ENCODE measurements at regions not wholly inside any gene's neighbourhood (a gene's known extent, or its start where the extent isn't known, plus 50 kb on each side); places are given as distances from the start of the nearest gene placed in this dataset.

DNA sequence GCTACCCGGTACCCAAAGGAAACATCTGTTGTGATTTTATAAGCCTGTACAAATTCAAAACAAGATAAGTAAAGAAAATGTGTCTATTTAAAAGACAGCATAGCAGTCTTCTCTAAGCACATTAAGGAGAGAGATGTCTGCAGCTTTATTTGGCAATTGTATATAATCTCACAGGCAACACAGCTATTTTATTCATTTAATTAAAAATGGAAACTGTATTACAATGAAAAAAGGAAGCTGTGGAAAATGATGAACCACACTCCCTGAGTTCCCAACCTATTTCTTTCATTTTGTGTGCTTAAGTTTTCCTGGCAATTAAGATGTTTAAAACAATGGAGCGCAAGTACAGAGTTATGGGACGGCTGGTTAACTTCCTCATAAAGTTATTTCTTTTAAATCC is 78.4 kb downstream of the CBLL2 start:
- no peak overlapping the region for H3K4me3 ChIP-seq (ENCODE audit: low read length)
- H3K27me3 ChIP-seq (ENCODE audit: insufficient read depth, low read length, poor library complexity, severe bottlenecking), result no peaks in the 10 kb centered on the region
- no peaks in the 10 kb centered on the region for H3K36me3 ChIP-seq (ENCODE audit: insufficient read depth, low read length)
- Mint-ChIP-seq H3K27ac (no peak overlapping the region), H3K4me1 (no peaks in the 10 kb centered on the region), H3K36me3 (no peaks in the 10 kb centered on the region), H3K4me3 (no peak overlapping the region), H3K27me3 (peaks cover 0 to 1% of the 10 kb centered on the region in 2 donors), H3K9me3 (peaks cover 0 to 2% (median 0%) of the 10 kb centered on the region in 5 donors)
- ChIA-PET CTCF (no interaction called here), POLR2A (no interaction called here)
- no peak overlapping the region for H3K27ac ChIP-seq (ENCODE audit: low read depth, low read length)
- H3K4me1 ChIP-seq (ENCODE audit: insufficient read depth, low read length), result no peaks in the 10 kb centered on the region
- DNase-seq, result no peak
- H3K9me3 ChIP-seq (ENCODE audit: low read length), result no peaks in the 10 kb centered on the region

DNA sequence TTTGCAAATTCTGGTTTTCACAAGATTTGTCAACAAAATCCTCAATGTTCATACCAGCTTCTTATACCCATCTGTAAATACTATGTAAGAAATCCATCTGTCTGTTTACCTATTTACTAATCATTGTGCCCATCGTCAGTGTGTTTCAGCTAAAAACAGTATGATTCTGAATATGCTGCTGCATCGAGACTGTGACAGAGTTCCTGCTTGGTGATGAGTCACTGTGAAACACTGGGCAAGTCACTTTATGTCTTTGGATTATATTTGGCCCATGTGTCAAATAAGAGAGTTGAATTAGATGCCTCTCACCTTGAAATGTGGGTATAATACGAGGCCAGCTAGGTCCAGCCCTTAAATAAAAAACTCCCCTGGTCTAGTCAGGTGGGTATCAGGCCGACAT is 79.3 kb downstream of the CBLL2 start:
- Mint-ChIP-seq H3K4me1 (no peaks in the 10 kb centered on the region), H3K27ac (no peak overlapping the region), H3K27me3 (no peaks in the 10 kb centered on the region), H3K4me3 (no peak overlapping the region), H3K36me3 (no peaks in the 10 kb centered on the region), H3K9me3 (no peaks in the 10 kb centered on the region)
- Histone ChIP-seq H3K4me1 (ENCODE audit: insufficient read depth, low read length) (no peaks in the 10 kb centered on the region), H3K27ac (ENCODE audit: low read depth, low read length) (no peak overlapping the region), H3K9me3 (ENCODE audit: low read length) (no peaks in the 10 kb centered on the region), H3K4me3 (ENCODE audit: low read length) (no peak overlapping the region), H3K27me3 (ENCODE audit: insufficient read depth, low read length, poor library complexity, severe bottlenecking) (no peaks in the 10 kb centered on the region), H3K36me3 (ENCODE audit: insufficient read depth, low read length) (no peaks in the 10 kb centered on the region)
- POLR2A ChIA-PET, result no interaction called here
- no peak for DNase-seq
- CTCF ChIA-PET, result no interaction called here

- Mint-ChIP-seq H3K27me3 (peaks cover 0 to 2% of the 10 kb centered on the region in 2 donors), H3K9me3 (peaks cover 0 to 4% (median 0%) of the 10 kb centered on the region in 5 donors), H3K4me1 (no peaks in the 10 kb centered on the region), H3K4me3 (no peak overlapping the region), H3K36me3 (peaks cover 0 to 2% (median 0%) of the 10 kb centered on the region in 3 donors), H3K27ac (no peak overlapping the region)
- no peak overlapping the region for H3K27ac ChIP-seq (ENCODE audit: low read depth, low read length)
- DNase-seq, result no peak
- no peaks in the 10 kb centered on the region for H3K9me3 ChIP-seq (ENCODE audit: low read length)
- H3K27me3 ChIP-seq (ENCODE audit: insufficient read depth, low read length, poor library complexity, severe bottlenecking), result no peaks in the 10 kb centered on the region
- no peak overlapping the region for H3K4me3 ChIP-seq (ENCODE audit: low read length)
- H3K4me1 ChIP-seq (ENCODE audit: insufficient read depth, low read length), result no peaks in the 10 kb centered on the region
- ChIA-PET POLR2A (no interaction called here), CTCF (no interaction called here)
- H3K36me3 ChIP-seq (ENCODE audit: insufficient read depth, low read length), result no peaks in the 10 kb centered on the region
These were observed 84.9 kb downstream of the CBLL2 start for GRCh38 chrX:22357621-22358020.

GRCh38 chrX:22360129-22360528 is 87.4 kb downstream of the CBLL2 start:
- Histone ChIP-seq H3K36me3 (ENCODE audit: insufficient read depth, low read length) (no peaks in the 10 kb centered on the region), H3K27ac (ENCODE audit: low read depth, low read length) (no peak overlapping the region), H3K27me3 (ENCODE audit: insufficient read depth, low read length, poor library complexity, severe bottlenecking) (no peaks in the 10 kb centered on the region), H3K4me1 (ENCODE audit: insufficient read depth, low read length) (no peaks in the 10 kb centered on the region), H3K4me3 (ENCODE audit: low read length) (no peak overlapping the region), H3K9me3 (ENCODE audit: low read length) (no peaks in the 10 kb centered on the region)
- peaks cover 0 to 2% (median 0%) of the 10 kb centered on the region in 3 donors for H3K36me3 Mint-ChIP-seq
- no peak for DNase-seq
- CTCF ChIA-PET, result no interaction called here
- H3K4me1 Mint-ChIP-seq, result no peaks in the 10 kb centered on the region
- H3K27ac Mint-ChIP-seq, result no peak overlapping the region
- peaks cover 0 to 4% (median 0%) of the 10 kb centered on the region in 5 donors for H3K9me3 Mint-ChIP-seq
- POLR2A ChIA-PET, result no interaction called here
- peaks cover 0 to 2% of the 10 kb centered on the region in 2 donors for H3K27me3 Mint-ChIP-seq
- H3K4me3 Mint-ChIP-seq, result no peak overlapping the region

- ChIA-PET POLR2A (no interaction called here), CTCF (no interaction called here)
- Mint-ChIP-seq H3K36me3 (peaks cover 0 to 2% (median 0%) of the 10 kb centered on the region in 3 donors), H3K27me3 (peaks cover 0 to 4% of the 10 kb centered on the region in 2 donors), H3K9me3 (peaks cover 0 to 3% (median 0%) of the 10 kb centered on the region in 5 donors), H3K4me3 (no peak overlapping the region), H3K4me1 (no peaks in the 10 kb centered on the region), H3K27ac (no peak overlapping the region)
- Histone ChIP-seq H3K27me3 (ENCODE audit: insufficient read depth, low read length, poor library complexity, severe bottlenecking) (no peaks in the 10 kb centered on the region), H3K4me1 (ENCODE audit: insufficient read depth, low read length) (no peaks in the 10 kb centered on the region), H3K9me3 (ENCODE audit: low read length) (no peaks in the 10 kb centered on the region), H3K27ac (ENCODE audit: low read depth, low read length) (no peak overlapping the region), H3K4me3 (ENCODE audit: low read length) (no peak overlapping the region), H3K36me3 (ENCODE audit: insufficient read depth, low read length) (no peaks in the 10 kb centered on the region)
- no peak for DNase-seq
These were observed 92.7 kb downstream of the CBLL2 start for GRCh38 chrX:22365460-22365859.

GRCh38 chrX:22366166-22366702 is 93.5 kb downstream of the CBLL2 start:
- Mint-ChIP-seq H3K27ac (no peak overlapping the region), H3K36me3 (no peaks in the 10 kb centered on the region), H3K4me1 (no peaks in the 10 kb centered on the region), H3K9me3 (peaks cover 0 to 3% (median 0%) of the 10 kb centered on the region in 5 donors), H3K4me3 (no peak overlapping the region), H3K27me3 (peaks cover 0 to 4% of the 10 kb centered on the region in 2 donors)
- no peak for DNase-seq
- H3K27me3 ChIP-seq (ENCODE audit: insufficient read depth, low read length, poor library complexity, severe bottlenecking), result no peaks in the 10 kb centered on the region
- H3K4me1 ChIP-seq (ENCODE audit: insufficient read depth, low read length), result no peaks in the 10 kb centered on the region
- ChIA-PET POLR2A (no interaction called here), CTCF (no interaction called here)
- no peak overlapping the region for H3K27ac ChIP-seq (ENCODE audit: low read depth, low read length)
- no peaks in the 10 kb centered on the region for H3K36me3 ChIP-seq (ENCODE audit: insufficient read depth, low read length)
- no peak overlapping the region for H3K4me3 ChIP-seq (ENCODE audit: low read length)
- no peaks in the 10 kb centered on the region for H3K9me3 ChIP-seq (ENCODE audit: low read length)

GRCh38 chrX:22366906-22367305 is 94.2 kb downstream of the CBLL2 start:
- no peak for DNase-seq
- Histone ChIP-seq H3K4me3 (ENCODE audit: low read length) (no peak overlapping the region), H3K27ac (ENCODE audit: low read depth, low read length) (no peak overlapping the region), H3K27me3 (ENCODE audit: insufficient read depth, low read length, poor library complexity, severe bottlenecking) (no peaks in the 10 kb centered on the region), H3K9me3 (ENCODE audit: low read length) (no peaks in the 10 kb centered on the region), H3K4me1 (ENCODE audit: insufficient read depth, low read length) (no peaks in the 10 kb centered on the region), H3K36me3 (ENCODE audit: insufficient read depth, low read length) (no peaks in the 10 kb centered on the region)
- H3K27me3 Mint-ChIP-seq, result peaks cover 0 to 4% of the 10 kb centered on the region in 2 donors
- H3K9me3 Mint-ChIP-seq, result peaks cover 0 to 3% (median 0%) of the 10 kb centered on the region in 5 donors
- no peak overlapping the region for H3K4me3 Mint-ChIP-seq
- H3K36me3 Mint-ChIP-seq, result no peaks in the 10 kb centered on the region
- ChIA-PET POLR2A (no interaction called here), CTCF (no interaction called here)
- no peak overlapping the region for H3K27ac Mint-ChIP-seq
- no peaks in the 10 kb centered on the region for H3K4me1 Mint-ChIP-seq

- Mint-ChIP-seq H3K27ac (no peak overlapping the region), H3K4me3 (no peak overlapping the region), H3K36me3 (no peaks in the 10 kb centered on the region), H3K9me3 (no peaks in the 10 kb centered on the region), H3K4me1 (no peaks in the 10 kb centered on the region), H3K27me3 (peaks cover 0 to 5% of the 10 kb centered on the region in 2 donors)
- H3K27me3 ChIP-seq (ENCODE audit: insufficient read depth, low read length, poor library complexity, severe bottlenecking), result no peaks in the 10 kb centered on the region
- no peak for DNase-seq
- no peaks in the 10 kb centered on the region for H3K4me1 ChIP-seq (ENCODE audit: insufficient read depth, low read length)
- H3K27ac ChIP-seq (ENCODE audit: low read depth, low read length), result no peak overlapping the region
- H3K9me3 ChIP-seq (ENCODE audit: low read length), result no peaks in the 10 kb centered on the region
- no peaks in the 10 kb centered on the region for H3K36me3 ChIP-seq (ENCODE audit: insufficient read depth, low read length)
- H3K4me3 ChIP-seq (ENCODE audit: low read length), result no peak overlapping the region
- ChIA-PET CTCF (no interaction called here), POLR2A (no interaction called here)
These were observed 100.4 kb downstream of the CBLL2 start for GRCh38 chrX:22373094-22373493.

- no peak overlapping the region for H3K27ac ChIP-seq (ENCODE audit: low read depth, low read length)
- H3K27me3 ChIP-seq (ENCODE audit: insufficient read depth, low read length, poor library complexity, severe bottlenecking), result no peaks in the 10 kb centered on the region
- no peaks in the 10 kb centered on the region for H3K9me3 Mint-ChIP-seq
- no peaks in the 10 kb centered on the region for H3K4me1 Mint-ChIP-seq
- H3K4me1 ChIP-seq (ENCODE audit: insufficient read depth, low read length), result no peaks in the 10 kb centered on the region
- CTCF ChIA-PET, result no interaction called here
- POLR2A ChIA-PET, result no interaction called here
- H3K27ac Mint-ChIP-seq, result no peak overlapping the region
- no peaks in the 10 kb centered on the region for H3K36me3 ChIP-seq (ENCODE audit: insufficient read depth, low read length)
- H3K4me3 ChIP-seq (ENCODE audit: low read length), result no peak overlapping the region
- no peaks in the 10 kb centered on the region for H3K9me3 ChIP-seq (ENCODE audit: low read length)
- peaks cover 0 to 5% of the 10 kb centered on the region in 2 donors for H3K27me3 Mint-ChIP-seq
- H3K4me3 Mint-ChIP-seq, result no peak overlapping the region
- H3K36me3 Mint-ChIP-seq, result no peaks in the 10 kb centered on the region
- DNase-seq, result no peak
These were observed 101.1 kb downstream of the CBLL2 start for GRCh38 chrX:22373766-22374165.

Measured in CD8-positive, alpha-beta memory T cell (primary cell).